HEK293 (cell line): ENCODE measurements at regions not wholly inside any gene's neighbourhood (a gene's known extent, or its start where the extent isn't known, plus 50 kb on each side); places are given as distances from the start of the nearest gene placed in this dataset.
A peak's percentile ranks its signal among the peaks of the same experiment; 100 is the strongest.

Experiments
- CTCF ChIA-PET: fragments of 350-600 bp; formaldehyde crosslinking; extraction: SDS; loops from one replicate; lab custom pipeline; 2021; ENCODE audit warnings: antibody characterized with exemption; lab: Yijun Ruan, JAX
- POLR2A ChIA-PET: fragments of 300-600 bp; formaldehyde crosslinking; extraction: SDS; loops from one replicate; lab custom pipeline; 2020; ENCODE audit warnings: antibody characterized with exemption, inconsistent platforms; lab: Yijun Ruan, JAX
- H3K27ac ChIP-seq: fragments of 200-500 bp; sonication (Bioruptor generic); 2 replicates; pipeline ENCODE4 v1.5.1; 2014; ENCODE audit warnings: low read depth, low read length, control low read depth, inconsistent platforms; ENCODE audit errors: extremely low read depth
- H3K36me3 ChIP-seq, 2 experiments: fragments of 200-500 bp in 1 of 2; sonication (Bioruptor generic) in 1 of 2; 1 replicate in 1 of 2; 2 replicates in 1 of 2; pipeline ENCODE4 v1.5.1; 2014 to 2017; ENCODE audit warnings: inconsistent platforms in 2 of 2, low read length in 2 of 2; ENCODE audit not compliant: control insufficient read depth in 2 of 2, insufficient read depth in 1 of 2
- H3K4me1 ChIP-seq: fragments of 200-500 bp; sonication (Bioruptor generic); 2 replicates; pipeline ENCODE4 v1.5.1; 2014; ENCODE audit warnings: mild to moderate bottlenecking, low read length, inconsistent platforms; ENCODE audit not compliant: control insufficient read depth, insufficient read depth
- H3K4me3 ChIP-seq: 2 replicates; pipeline ENCODE4 v1.5.1; 2011; ENCODE audit warnings: low read depth, mild to moderate bottlenecking, control low read depth, low read length, moderate library complexity
- H3K9me3 ChIP-seq: fragments of 200-500 bp; sonication (Bioruptor generic); 2 replicates; pipeline ENCODE4 v1.5.1; 2014; ENCODE audit warnings: low read depth, low read length, inconsistent platforms; ENCODE audit not compliant: control insufficient read depth, insufficient read depth
- IKZF3 ChIP-seq: fragments of 450-650 bp; IDR thresholded peaks from 2 replicates; pipeline ENCODE4 v1.5.0; 2018; ENCODE audit warnings: missing biosample characterization, mild to moderate bottlenecking, missing genetic modification characterization, moderate library complexity
- TRIM28 ChIP-seq: IDR thresholded peaks from 2 replicates; pipeline ENCODE4 v1.6.1; 2011; ENCODE audit warnings: low read length, control low read depth, borderline replicate concordance
- ZBTB44 ChIP-seq: fragments of 450-650 bp; IDR thresholded peaks from 2 replicates; pipeline ENCODE4 v1.5.1; 2018; ENCODE audit warnings: missing biosample characterization, mild to moderate bottlenecking, missing genetic modification characterization
- ZNF174 ChIP-seq: fragments of 450-650 bp; formaldehyde crosslinking; IDR thresholded peaks from 2 replicates; pipeline ENCODE4 v1.5.0; 2017; ENCODE audit warnings: missing biosample characterization, mild to moderate bottlenecking, missing genetic modification characterization
- ZNF23 ChIP-seq: fragments of 450-650 bp; formaldehyde crosslinking; IDR thresholded peaks from 2 replicates; pipeline ENCODE4 v1.5.1; 2016; ENCODE audit warnings: missing biosample characterization, missing genetic modification characterization, borderline replicate concordance
- ZNF274 ChIP-seq, 2 experiments: fragments of 200-500 bp in 1 of 2; fragments of 450-650 bp in 1 of 2; sonication (Bioruptor generic) in 1 of 2; formaldehyde crosslinking in 1 of 2; IDR thresholded peaks; 2 replicates each; pipeline versions ENCODE4 v1.5.1 to v1.6.1; 2014 to 2016; ENCODE audit warnings: borderline replicate concordance in 1 of 2, inconsistent platforms in 1 of 2, low read length in 1 of 2, missing biosample characterization in 1 of 2, missing genetic modification characterization in 1 of 2
- ZNF433 ChIP-seq: fragments of 450-650 bp; formaldehyde crosslinking; IDR thresholded peaks from 2 replicates; pipeline ENCODE4 v1.5.1; 2016; ENCODE audit warnings: missing biosample characterization, missing genetic modification characterization, low read depth
- ZNF514 ChIP-seq: fragments of 450-650 bp; formaldehyde crosslinking; IDR thresholded peaks from 2 replicates; pipeline ENCODE4 v1.5.1; 2016; ENCODE audit warnings: missing biosample characterization, missing genetic modification characterization
- ZNF596 ChIP-seq: fragments of 450-650 bp; IDR thresholded peaks from 2 replicates; pipeline ENCODE4 v1.5.0; 2018; ENCODE audit warnings: missing biosample characterization, mild to moderate bottlenecking, missing genetic modification characterization, moderate library complexity
- ZNF664 ChIP-seq: fragments of 450-650 bp; formaldehyde crosslinking; IDR thresholded peaks from 2 replicates; pipeline ENCODE4 v1.5.1; 2016; ENCODE audit warnings: missing biosample characterization, missing genetic modification characterization
- ZNF777 ChIP-seq: fragments of 450-650 bp; formaldehyde crosslinking; IDR thresholded peaks from 2 replicates; pipeline ENCODE4 v1.5.1; 2017; ENCODE audit warnings: missing biosample characterization, missing genetic modification characterization, borderline replicate concordance
- ZSCAN4 ChIP-seq: fragments of 450-650 bp; formaldehyde crosslinking; IDR thresholded peaks from 2 replicates; pipeline ENCODE4 v1.5.1; 2017; ENCODE audit warnings: missing biosample characterization, missing genetic modification characterization
- TF ChIP-seq, protein P1 (sequence below): fragments of 450-650 bp; formaldehyde crosslinking; IDR thresholded peaks from 2 replicates; pipeline ENCODE4 v1.5.1; 2016; ENCODE audit warnings: missing biosample characterization, missing genetic modification characterization
- TF ChIP-seq, protein P2 (sequence below): fragments of 450-650 bp; formaldehyde crosslinking; IDR thresholded peaks from 2 replicates; pipeline ENCODE4 v1.5.1; 2016; ENCODE audit warnings: missing biosample characterization, missing genetic modification characterization
- TF ChIP-seq, protein P3 (sequence below): IDR thresholded peaks from 2 replicates; pipeline ENCODE4 v1.6.1; 2011; ENCODE audit warnings: mild to moderate bottlenecking, low read depth, low read length, borderline replicate concordance

GRCh38 chr10:130251766-130252165, 115.6 kb downstream of the GLRX3 start:
- POLR2A ChIA-PET = no interaction called here
- CTCF ChIA-PET = no interaction called here
- no peaks in the 10 kb centered on the region for H3K36me3 ChIP-seq
- H3K9me3 ChIP-seq = no peaks in the 10 kb centered on the region
- no peak overlapping the region for H3K4me3 ChIP-seq
- TF ChIP-seq ZNF514 (tag by site-specific recombination) (no peak), ZNF433 (tag by site-specific recombination) (no peak), ZNF23 (no peak), TRIM28 (no peak), ZNF777 (no peak), ZSCAN4 (tag by site-specific recombination) (no peak), ZNF596 (tag by site-specific recombination) (no peak)
- TF ChIP-seq, protein P1, sequence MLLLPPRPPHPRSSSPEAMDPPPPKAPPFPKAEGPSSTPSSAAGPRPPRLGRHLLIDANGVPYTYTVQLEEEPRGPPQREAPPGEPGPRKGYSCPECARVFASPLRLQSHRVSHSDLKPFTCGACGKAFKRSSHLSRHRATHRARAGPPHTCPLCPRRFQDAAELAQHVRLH (tag by site-specific recombination) = no peak
- H3K4me1 ChIP-seq = no peaks in the 10 kb centered on the region
- no peak overlapping the region for H3K27ac ChIP-seq

- Histone ChIP-seq H3K27ac (no peak overlapping the region), H3K36me3 (no peaks in the 10 kb centered on the region), H3K4me3 (no peak overlapping the region), H3K9me3 (no peaks in the 10 kb centered on the region; the same call in 1 of the 2 replicates), H3K4me1 (no peaks in the 10 kb centered on the region)
- ChIA-PET CTCF (interaction anchor here (0.7 kb wide), 1 partner anchor 1892 kb away, joined by 3 read pairs; no protein-coding TSS in a partner anchor), POLR2A (no interaction called here)
- TF ChIP-seq, protein P2, sequence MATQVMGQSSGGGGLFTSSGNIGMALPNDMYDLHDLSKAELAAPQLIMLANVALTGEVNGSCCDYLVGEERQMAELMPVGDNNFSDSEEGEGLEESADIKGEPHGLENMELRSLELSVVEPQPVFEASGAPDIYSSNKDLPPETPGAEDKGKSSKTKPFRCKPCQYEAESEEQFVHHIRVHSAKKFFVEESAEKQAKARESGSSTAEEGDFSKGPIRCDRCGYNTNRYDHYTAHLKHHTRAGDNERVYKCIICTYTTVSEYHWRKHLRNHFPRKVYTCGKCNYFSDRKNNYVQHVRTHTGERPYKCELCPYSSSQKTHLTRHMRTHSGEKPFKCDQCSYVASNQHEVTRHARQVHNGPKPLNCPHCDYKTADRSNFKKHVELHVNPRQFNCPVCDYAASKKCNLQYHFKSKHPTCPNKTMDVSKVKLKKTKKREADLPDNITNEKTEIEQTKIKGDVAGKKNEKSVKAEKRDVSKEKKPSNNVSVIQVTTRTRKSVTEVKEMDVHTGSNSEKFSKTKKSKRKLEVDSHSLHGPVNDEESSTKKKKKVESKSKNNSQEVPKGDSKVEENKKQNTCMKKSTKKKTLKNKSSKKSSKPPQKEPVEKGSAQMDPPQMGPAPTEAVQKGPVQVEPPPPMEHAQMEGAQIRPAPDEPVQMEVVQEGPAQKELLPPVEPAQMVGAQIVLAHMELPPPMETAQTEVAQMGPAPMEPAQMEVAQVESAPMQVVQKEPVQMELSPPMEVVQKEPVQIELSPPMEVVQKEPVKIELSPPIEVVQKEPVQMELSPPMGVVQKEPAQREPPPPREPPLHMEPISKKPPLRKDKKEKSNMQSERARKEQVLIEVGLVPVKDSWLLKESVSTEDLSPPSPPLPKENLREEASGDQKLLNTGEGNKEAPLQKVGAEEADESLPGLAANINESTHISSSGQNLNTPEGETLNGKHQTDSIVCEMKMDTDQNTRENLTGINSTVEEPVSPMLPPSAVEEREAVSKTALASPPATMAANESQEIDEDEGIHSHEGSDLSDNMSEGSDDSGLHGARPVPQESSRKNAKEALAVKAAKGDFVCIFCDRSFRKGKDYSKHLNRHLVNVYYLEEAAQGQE (tag by site-specific recombination) = peak; percentile 71
- no peak for TF ChIP-seq IKZF3 (tag by site-specific recombination)
Observed at GRCh38 chr10:130254243-130254642, 118.1 kb downstream of the GLRX3 start.

DNA sequence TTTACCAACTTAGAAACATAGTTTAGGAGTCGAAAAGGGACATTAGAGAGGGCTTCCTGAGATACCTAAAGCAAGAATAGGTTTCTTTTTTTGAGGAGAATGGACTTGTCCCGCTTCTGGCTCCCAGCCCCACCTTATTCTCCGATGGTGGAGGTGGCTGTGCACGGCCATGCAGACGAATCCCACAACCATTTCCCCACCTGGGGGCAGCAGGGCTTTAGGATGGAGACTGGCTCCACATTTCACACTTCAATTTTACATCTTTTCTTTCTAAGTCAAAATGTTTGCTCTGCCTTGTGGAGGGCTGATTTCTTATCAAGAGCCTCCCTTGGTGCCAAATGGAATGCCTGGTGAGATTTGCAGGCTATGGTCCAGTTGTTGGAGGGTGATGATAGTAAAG, 118.5 kb downstream of the GLRX3 start:
- H3K4me1 ChIP-seq = no peaks in the 10 kb centered on the region
- TF ChIP-seq ZNF664 (no peak), ZBTB44 (tag by site-specific recombination) (no peak), ZNF274 (IDR thresholded peaks at IDR 0.05; ENCODE audit: low read length) (no peak), ZNF274 (tag by site-specific recombination; IDR thresholded peaks at IDR 0.05; ENCODE audit: borderline replicate concordance) (no peak), ZNF174 (tag by site-specific recombination) (no peak)
- TF ChIP-seq, protein P3, sequence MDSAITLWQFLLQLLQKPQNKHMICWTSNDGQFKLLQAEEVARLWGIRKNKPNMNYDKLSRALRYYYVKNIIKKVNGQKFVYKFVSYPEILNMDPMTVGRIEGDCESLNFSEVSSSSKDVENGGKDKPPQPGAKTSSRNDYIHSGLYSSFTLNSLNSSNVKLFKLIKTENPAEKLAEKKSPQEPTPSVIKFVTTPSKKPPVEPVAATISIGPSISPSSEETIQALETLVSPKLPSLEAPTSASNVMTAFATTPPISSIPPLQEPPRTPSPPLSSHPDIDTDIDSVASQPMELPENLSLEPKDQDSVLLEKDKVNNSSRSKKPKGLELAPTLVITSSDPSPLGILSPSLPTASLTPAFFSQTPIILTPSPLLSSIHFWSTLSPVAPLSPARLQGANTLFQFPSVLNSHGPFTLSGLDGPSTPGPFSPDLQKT = no peak
- ChIA-PET CTCF (no interaction called here), POLR2A (no interaction called here)
- H3K9me3 ChIP-seq = no peaks in the 10 kb centered on the region; the same call in 1 of the 2 replicates
- no peak overlapping the region for H3K27ac ChIP-seq
- H3K36me3 ChIP-seq = no peaks in the 10 kb centered on the region
- H3K4me3 ChIP-seq = no peak overlapping the region
